ENCODE measurements at regions not wholly inside any gene's neighbourhood (a gene's known extent, or its start where the extent isn't known, plus 50 kb on each side); places are given as distances from the start of the nearest gene placed in this dataset.

DNA sequence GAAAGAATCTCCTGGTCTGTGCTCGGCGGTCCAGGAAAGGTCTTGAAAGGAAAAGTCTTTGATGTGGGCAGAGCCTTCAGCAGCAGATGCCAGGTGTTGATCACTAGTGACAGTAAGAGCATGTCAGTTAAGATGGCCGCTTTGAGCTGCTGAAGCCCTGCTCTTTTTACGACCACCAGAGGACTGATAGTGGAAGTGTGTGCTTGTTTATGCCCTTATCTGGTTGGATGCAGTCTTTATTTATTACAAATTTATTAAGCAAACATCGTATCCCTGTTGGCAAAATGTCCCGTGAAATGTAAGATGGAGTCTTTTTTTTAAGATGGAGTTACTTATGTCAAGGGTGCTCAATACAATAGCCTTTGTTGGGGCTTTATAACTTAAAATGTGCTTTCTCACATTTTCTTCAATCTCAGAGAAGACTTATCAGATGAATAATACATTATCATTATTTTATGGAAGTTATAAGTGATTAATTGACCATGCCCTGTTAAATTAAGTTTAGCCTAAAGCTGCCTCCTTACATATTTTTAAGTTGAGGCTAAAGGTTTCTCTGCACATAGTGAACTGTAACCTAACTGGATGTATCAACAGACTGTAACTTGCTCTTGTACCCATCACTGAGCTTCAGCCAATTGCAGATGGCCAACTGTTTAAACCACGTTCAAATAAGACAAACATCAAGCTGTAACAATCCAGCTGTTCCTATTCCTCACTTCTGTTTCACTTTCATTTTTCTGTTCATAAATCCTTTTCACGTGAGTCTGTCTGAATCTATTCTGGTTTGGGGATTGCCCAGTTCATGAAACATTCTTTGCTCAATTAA, 97.4 kb upstream of the PIK3CG start:
- Histone ChIP-seq H3K36me3 (ENCODE audit: insufficient read depth) (no peaks in the 10 kb centered on the region), H3K79me2 (replicated peaks; ENCODE audit: insufficient read depth) (no peaks in the 10 kb centered on the region), H3K4me3 (no peak overlapping the region), H3K27me3 (ENCODE audit: insufficient read depth) (no peaks in the 10 kb centered on the region), H3F3A (replicated peaks; ENCODE audit: low read depth) (no peaks in the 10 kb centered on the region), H3K27ac (ENCODE audit: low read depth) (no peak overlapping the region), H3K9me2 (ENCODE audit: insufficient read depth) (no peaks in the 10 kb centered on the region), H3K4me2 (no peak overlapping the region), H4K20me1 (replicated peaks; ENCODE audit: insufficient read depth) (no peaks in the 10 kb centered on the region), H3K4me1 (ENCODE audit: insufficient read depth) (no peaks in the 10 kb centered on the region), H2AFZ (peak overlapping the region; percentile 34)
- no peaks in the 10 kb centered on the region for H3K36me3 Mint-ChIP-seq (ENCODE audit: low read depth)
- H3K27ac Mint-ChIP-seq, result no peak overlapping the region
- DNase-seq (ENCODE audit: low spot score), result peak; percentile 4
- TF ChIP-seq EZH2phosphoT487 (IDR thresholded peaks at IDR 0.05; ENCODE audit: unreplicated experiment) (no peak), JUNB (IDR thresholded peaks at IDR 0.05; ENCODE audit: unreplicated experiment) (no peak), POLR2AphosphoS5 (IDR thresholded peaks at IDR 0.05; ENCODE audit: low read depth) (no peak), EZH2 (IDR thresholded peaks at IDR 0.05; ENCODE audit: low read depth, unreplicated experiment) (no peak), ZNF331 (CRISPR knock-in tag; IDR thresholded peaks at IDR 0.05; ENCODE audit: low read depth) (no peak)
- TF ChIP-seq, protein P1, sequence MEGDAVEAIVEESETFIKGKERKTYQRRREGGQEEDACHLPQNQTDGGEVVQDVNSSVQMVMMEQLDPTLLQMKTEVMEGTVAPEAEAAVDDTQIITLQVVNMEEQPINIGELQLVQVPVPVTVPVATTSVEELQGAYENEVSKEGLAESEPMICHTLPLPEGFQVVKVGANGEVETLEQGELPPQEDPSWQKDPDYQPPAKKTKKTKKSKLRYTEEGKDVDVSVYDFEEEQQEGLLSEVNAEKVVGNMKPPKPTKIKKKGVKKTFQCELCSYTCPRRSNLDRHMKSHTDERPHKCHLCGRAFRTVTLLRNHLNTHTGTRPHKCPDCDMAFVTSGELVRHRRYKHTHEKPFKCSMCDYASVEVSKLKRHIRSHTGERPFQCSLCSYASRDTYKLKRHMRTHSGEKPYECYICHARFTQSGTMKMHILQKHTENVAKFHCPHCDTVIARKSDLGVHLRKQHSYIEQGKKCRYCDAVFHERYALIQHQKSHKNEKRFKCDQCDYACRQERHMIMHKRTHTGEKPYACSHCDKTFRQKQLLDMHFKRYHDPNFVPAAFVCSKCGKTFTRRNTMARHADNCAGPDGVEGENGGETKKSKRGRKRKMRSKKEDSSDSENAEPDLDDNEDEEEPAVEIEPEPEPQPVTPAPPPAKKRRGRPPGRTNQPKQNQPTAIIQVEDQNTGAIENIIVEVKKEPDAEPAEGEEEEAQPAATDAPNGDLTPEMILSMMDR (conservative IDR thresholded peaks at IDR 0.05; ENCODE audit: low read depth in 2 of 2), result no peak
- TF ChIP-seq, protein P2, sequence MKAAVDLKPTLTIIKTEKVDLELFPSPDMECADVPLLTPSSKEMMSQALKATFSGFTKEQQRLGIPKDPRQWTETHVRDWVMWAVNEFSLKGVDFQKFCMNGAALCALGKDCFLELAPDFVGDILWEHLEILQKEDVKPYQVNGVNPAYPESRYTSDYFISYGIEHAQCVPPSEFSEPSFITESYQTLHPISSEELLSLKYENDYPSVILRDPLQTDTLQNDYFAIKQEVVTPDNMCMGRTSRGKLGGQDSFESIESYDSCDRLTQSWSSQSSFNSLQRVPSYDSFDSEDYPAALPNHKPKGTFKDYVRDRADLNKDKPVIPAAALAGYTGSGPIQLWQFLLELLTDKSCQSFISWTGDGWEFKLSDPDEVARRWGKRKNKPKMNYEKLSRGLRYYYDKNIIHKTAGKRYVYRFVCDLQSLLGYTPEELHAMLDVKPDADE (IDR thresholded peaks at IDR 0.05), result no peak
- H3K9me3 Mint-ChIP-seq, result no peaks in the 10 kb centered on the region
- H3K4me1 Mint-ChIP-seq, result no peaks in the 10 kb centered on the region
- no peak overlapping the region for H3K4me3 Mint-ChIP-seq
- no peaks in the 10 kb centered on the region for H3K27me3 Mint-ChIP-seq (ENCODE audit: insufficient read depth, low read depth, poor library complexity)
- no peak for ATAC-seq

DNA sequence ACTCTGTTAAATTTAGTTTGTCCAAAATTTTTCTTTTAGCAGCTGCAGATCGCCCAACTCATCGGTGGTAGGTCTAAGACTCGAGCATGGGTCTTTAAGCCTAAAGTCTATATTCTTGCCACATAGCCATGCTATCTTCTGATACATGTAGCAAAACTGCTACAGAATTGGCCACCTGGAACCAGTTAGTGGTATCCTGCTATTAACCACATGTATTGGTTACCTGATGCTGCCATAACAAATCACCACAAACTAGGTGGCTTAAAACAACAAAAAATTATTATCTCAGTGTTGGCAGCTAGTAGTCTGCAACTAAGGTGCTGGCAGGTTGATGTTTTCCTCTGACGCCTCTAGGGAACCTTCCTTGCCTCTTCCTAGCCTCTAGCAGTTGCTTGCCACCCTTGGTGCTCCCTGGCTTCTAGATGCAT, 96.7 kb upstream of the PIK3CG start:
- TF ChIP-seq EZH2 (IDR thresholded peaks at IDR 0.05; ENCODE audit: low read depth, unreplicated experiment) (no peak), ZNF331 (CRISPR knock-in tag; IDR thresholded peaks at IDR 0.05; ENCODE audit: low read depth) (no peak), JUNB (IDR thresholded peaks at IDR 0.05; ENCODE audit: unreplicated experiment) (no peak), ZNF114 (CRISPR knock-in tag; IDR thresholded peaks at IDR 0.05) (no peak), EZH2phosphoT487 (IDR thresholded peaks at IDR 0.05; ENCODE audit: unreplicated experiment) (no peak), STAT1 (IDR thresholded peaks at IDR 0.05; ENCODE audit: unreplicated experiment) (no peak)
- H3K4me1 ChIP-seq (ENCODE audit: insufficient read depth), result no peaks in the 10 kb centered on the region
- no peak overlapping the region for H3K27ac ChIP-seq (ENCODE audit: low read depth)
- H3K4me2 ChIP-seq, result no peak overlapping the region
- H3K27ac Mint-ChIP-seq, result no peak overlapping the region
- no peaks in the 10 kb centered on the region for H3F3A ChIP-seq (replicated peaks; ENCODE audit: low read depth)
- H4K20me1 ChIP-seq (replicated peaks; ENCODE audit: insufficient read depth), result no peaks in the 10 kb centered on the region
- H3K9me3 Mint-ChIP-seq, result no peaks in the 10 kb centered on the region
- no peaks in the 10 kb centered on the region for H3K27me3 ChIP-seq (ENCODE audit: insufficient read depth)
- peak; percentile 28; the same call in 2 of the 3 replicates for ATAC-seq
- H3K9me2 ChIP-seq (ENCODE audit: insufficient read depth), result no peaks in the 10 kb centered on the region
- H3K36me3 ChIP-seq (ENCODE audit: insufficient read depth), result no peaks in the 10 kb centered on the region
- DNase-seq (ENCODE audit: low spot score), result no peak
- H2AFZ ChIP-seq, result peak overlapping the region; percentile 34
- no peak overlapping the region for H3K4me3 Mint-ChIP-seq
- H3K4me1 Mint-ChIP-seq, result no peaks in the 10 kb centered on the region
- H3K79me2 ChIP-seq (replicated peaks; ENCODE audit: insufficient read depth), result no peaks in the 10 kb centered on the region
- no peaks in the 10 kb centered on the region for H3K36me3 Mint-ChIP-seq (ENCODE audit: low read depth)
- no peaks in the 10 kb centered on the region for H3K27me3 Mint-ChIP-seq (ENCODE audit: insufficient read depth, low read depth, poor library complexity)
- no peak overlapping the region for H3K4me3 ChIP-seq

All from GM23338 (cell line).